SK-N-SH (cell line): ENCODE measurements at regions not wholly inside any gene's neighbourhood (a gene's known extent, or its start where the extent isn't known, plus 50 kb on each side); places are given as distances from the start of the nearest gene placed in this dataset.
A peak's percentile ranks its signal among the peaks of the same experiment; 100 is the strongest.

Experiments used
- CTCF ChIA-PET: fragments of 300-600, 350-600 bp; formaldehyde crosslinking; extraction: SDS; loops from one replicate; lab custom pipeline; 2021; lab: Yijun Ruan, JAX
- POLR2A ChIA-PET: fragments of 350-600 bp; sonication (Branson Sonifier 250); formaldehyde crosslinking; extraction: SDS; loops from one replicate; lab custom pipeline; 2020; ENCODE audit warnings: antibody characterized with exemption, inconsistent platforms; lab: Yijun Ruan, JAX
- DNase-seq: peaks from one replicate; pipeline ENCODE4 v3.0.0; 2012
- H2AFZ ChIP-seq: fragments of 200-600 bp; sonication (generic); 2 replicates; pipeline ENCODE4 v1.8.1; 2016; ENCODE audit warnings: antibody characterized with exemption, mild to moderate bottlenecking, low read depth
- H3F3A ChIP-seq: fragments of 200-600 bp; sonication (generic); replicated peaks from 2 replicates; pipeline ENCODE3; 2016; ENCODE audit warnings: antibody characterized with exemption, mild to moderate bottlenecking; ENCODE audit not compliant: insufficient read depth
- H3K27ac ChIP-seq, 2 experiments: fragments of 200-500 bp in 1 of 2; fragments of 200-600 bp in 1 of 2; sonication (Bioruptor generic) in 1 of 2; sonication (generic), shearing (Covaris generic) in 1 of 2; 2 replicates each; pipeline versions ENCODE4 v1.5.1 to v1.6.1; 2014 to 2016; ENCODE audit warnings: low read depth in 2 of 2, inconsistent platforms in 1 of 2, low read length in 1 of 2, mild to moderate bottlenecking in 1 of 2, mixed read lengths in 1 of 2
- H3K27me3 ChIP-seq: fragments of 200-600 bp; sonication (generic), shearing (Covaris generic); 2 replicates; pipeline ENCODE4 v1.6.1; 2016; ENCODE audit warnings: mixed run types; ENCODE audit not compliant: insufficient read depth
- H3K36me3 ChIP-seq, 2 experiments: fragments of 200-500 bp in 1 of 2; fragments of 200-600 bp in 1 of 2; sonication (Bioruptor generic) in 1 of 2; sonication (generic) in 1 of 2; replicated peaks in 1 of 2; 2 replicates each; pipeline versions ENCODE3 to v1.5.1; 2014 to 2016; ENCODE audit warnings: low read length in 1 of 2, mild to moderate bottlenecking in 1 of 2; ENCODE audit not compliant: insufficient read depth in 2 of 2, control insufficient read depth in 1 of 2
- H3K4me1 ChIP-seq, 2 experiments: fragments of 200-500 bp in 1 of 2; fragments of 200-600 bp in 1 of 2; sonication (Bioruptor generic) in 1 of 2; sonication (generic), shearing (Covaris generic) in 1 of 2; 2 replicates each; pipeline versions ENCODE4 v1.5.1 to v1.6.1; 2014 to 2016; ENCODE audit warnings: low read depth in 1 of 2, low read length in 1 of 2, mixed run types in 1 of 2; ENCODE audit not compliant: insufficient read depth in 2 of 2, control insufficient read depth in 1 of 2
- H3K4me2 ChIP-seq: fragments of 200-600 bp; sonication (generic), shearing (Covaris generic); 2 replicates; pipeline ENCODE4 v1.6.1; 2017; ENCODE audit warnings: mixed run types
- H3K4me3 ChIP-seq, 2 experiments: fragments of 200-500 bp in 1 of 2; fragments of 200-600 bp in 1 of 2; sonication (Bioruptor generic) in 1 of 2; sonication (generic), shearing (Covaris generic) in 1 of 2; 2 replicates each; pipeline versions ENCODE4 v1.5.1 to v1.8.1; 2014 to 2016; ENCODE audit warnings: low read depth in 2 of 2, inconsistent platforms in 1 of 2, low read length in 1 of 2, mild to moderate bottlenecking in 1 of 2, mixed read lengths in 1 of 2, moderate library complexity in 1 of 2
- H3K79me2 ChIP-seq: fragments of 200-600 bp; sonication (generic); 2 replicates; pipeline ENCODE4 v1.8.1; 2017; ENCODE audit warnings: mild to moderate bottlenecking; ENCODE audit not compliant: insufficient read depth
- H3K9ac ChIP-seq: fragments of 200-600 bp; sonication (generic); 2 replicates; pipeline ENCODE4 v1.6.1; 2017; ENCODE audit warnings: mixed run types
- H3K9me2 ChIP-seq: fragments of 200-600 bp; sonication (generic); 2 replicates; pipeline ENCODE4 v1.6.1; 2017; ENCODE audit warnings: mixed run types
- H3K9me3 ChIP-seq: fragments of 200-600 bp; sonication (generic); 2 replicates; pipeline ENCODE4 v1.6.1; 2017; ENCODE audit warnings: mixed run types, mild to moderate bottlenecking, moderate library complexity
- H4K20me1 ChIP-seq: fragments of 200-600 bp; sonication (generic); 2 replicates; pipeline ENCODE4 v1.6.1; 2017; ENCODE audit warnings: mild to moderate bottlenecking, mixed run types; ENCODE audit not compliant: insufficient read depth
- ELF1 ChIP-seq: IDR thresholded peaks from 2 replicates; pipeline ENCODE4 v1.4.0; 2012
- FOSL2 ChIP-seq: IDR thresholded peaks from 2 replicates; pipeline ENCODE4 v1.4.0; 2012; ENCODE audit warnings: low read depth, mild to moderate bottlenecking, moderate library complexity, borderline replicate concordance
- GABPA ChIP-seq: IDR thresholded peaks from 2 replicates; pipeline ENCODE4 v1.4.0; 2012; ENCODE audit warnings: low read depth, mild to moderate bottlenecking
- MEF2A ChIP-seq: IDR thresholded peaks from 2 replicates; pipeline ENCODE4 v1.4.0; 2012; ENCODE audit warnings: low read depth, borderline replicate concordance
- NRF1 ChIP-seq: IDR thresholded peaks from 2 replicates; pipeline ENCODE4 v1.6.1; 2012; ENCODE audit warnings: low read depth, mild to moderate bottlenecking, low read length
- RAD21 ChIP-seq: IDR thresholded peaks from 2 replicates; pipeline ENCODE4 v1.6.1; 2012; ENCODE audit warnings: mild to moderate bottlenecking, low read length
- SIN3A ChIP-seq: IDR thresholded peaks from 2 replicates; pipeline ENCODE4 v1.6.1; 2012; ENCODE audit warnings: low read depth, mild to moderate bottlenecking, low read length, moderate library complexity, borderline replicate concordance
- TEAD4 ChIP-seq: IDR thresholded peaks from 2 replicates; pipeline ENCODE4 v1.4.0; 2012; ENCODE audit warnings: mild to moderate bottlenecking, borderline replicate concordance; ENCODE audit not compliant: insufficient read depth
- WGBS: methylation state at CpG from one replicate; pipeline ENCODE4 v1.1.6; 2017; ENCODE audit warnings: low lambda C conversion rate; 5-methylcytosine and 5-hydroxymethylcytosine counted together
- TF ChIP-seq, protein P1 (sequence below): fragments of 200-600 bp; sonication (generic); IDR thresholded peaks from 2 replicates; pipeline ENCODE4 v1.6.1; 2017; ENCODE audit warnings: antibody characterized with exemption, mild to moderate bottlenecking, moderate library complexity
- TF ChIP-seq, protein P2 (sequence below): IDR thresholded peaks from 2 replicates; pipeline ENCODE4 v1.6.1; 2012; ENCODE audit warnings: mild to moderate bottlenecking, low read depth, low read length, moderate library complexity
- TF ChIP-seq, protein P3 (sequence below): fragments of 150-350 bp; IDR thresholded peaks from 2 replicates; pipeline ENCODE4 v1.6.1; 2016; ENCODE audit warnings: mild to moderate bottlenecking, low read depth, low read length
- TF ChIP-seq, protein P4 (sequence below): IDR thresholded peaks from 2 replicates; pipeline ENCODE4; 2012
- TF ChIP-seq, protein P5 (sequence below): IDR thresholded peaks from 2 replicates; pipeline ENCODE4 v1.4.0; 2012; ENCODE audit warnings: low read depth, borderline replicate concordance

DNA sequence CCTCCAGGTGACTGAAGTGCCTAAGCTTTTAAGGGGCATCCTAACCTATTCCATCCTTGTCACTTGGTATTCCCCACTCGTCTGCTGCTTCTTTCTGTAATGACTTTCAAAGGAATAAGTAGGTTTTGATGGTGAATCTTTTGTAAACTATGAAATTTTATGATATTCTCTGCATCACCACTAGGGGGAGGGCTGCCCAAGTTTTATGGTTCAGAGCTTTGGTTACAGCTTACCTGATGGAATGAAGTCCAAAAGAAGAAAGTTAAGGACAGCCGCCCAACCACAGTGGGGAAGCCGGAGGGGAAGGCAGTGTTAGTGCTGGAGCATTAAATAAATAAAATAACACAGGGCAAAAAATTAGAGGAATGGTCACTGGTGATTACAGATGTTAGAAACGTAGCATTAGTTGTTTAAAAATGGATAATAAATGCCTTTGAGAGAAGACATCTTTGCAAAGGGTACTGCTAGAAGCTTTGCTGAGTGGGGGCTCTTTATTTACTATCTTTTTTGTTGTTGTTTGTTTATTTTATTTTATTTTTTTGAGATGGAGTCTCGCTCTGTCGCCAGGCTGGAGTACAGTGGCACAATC, 204.9 kb downstream of the GBA3 start:
- Histone ChIP-seq H3K9me3 (no peaks in the 10 kb centered on the region), H4K20me1 (no peaks in the 10 kb centered on the region), H3K4me1 (no peaks in the 10 kb centered on the region), H3K9ac (no peak overlapping the region), H3K27me3 (no peaks in the 10 kb centered on the region), H3F3A (no peaks in the 10 kb centered on the region), H3K36me3 (no peaks in the 10 kb centered on the region), H2AFZ (no peak overlapping the region), H3K4me3 (no peak overlapping the region; a peak in 1 of 4 replicates), H3K4me2 (no peak overlapping the region), H3K79me2 (no peaks in the 10 kb centered on the region), H3K27ac (no peak overlapping the region), H3K9me2 (no peaks in the 10 kb centered on the region)
- POLR2A ChIA-PET = no interaction called here
- DNase-seq = peak; percentile 30
- CTCF ChIA-PET = interaction anchor here (0.5 to 3.0 kb wide), 27 partner anchors 8 to 1522 kb away, joined by 3 to 16 read pairs (median 4); no protein-coding TSS in a partner anchor
- WGBS = 4% methylated on average over 6 of the region's 6 CpGs
- TF ChIP-seq MEF2A (no peak), RAD21 (peak; percentile 43)
- TF ChIP-seq, protein P1, sequence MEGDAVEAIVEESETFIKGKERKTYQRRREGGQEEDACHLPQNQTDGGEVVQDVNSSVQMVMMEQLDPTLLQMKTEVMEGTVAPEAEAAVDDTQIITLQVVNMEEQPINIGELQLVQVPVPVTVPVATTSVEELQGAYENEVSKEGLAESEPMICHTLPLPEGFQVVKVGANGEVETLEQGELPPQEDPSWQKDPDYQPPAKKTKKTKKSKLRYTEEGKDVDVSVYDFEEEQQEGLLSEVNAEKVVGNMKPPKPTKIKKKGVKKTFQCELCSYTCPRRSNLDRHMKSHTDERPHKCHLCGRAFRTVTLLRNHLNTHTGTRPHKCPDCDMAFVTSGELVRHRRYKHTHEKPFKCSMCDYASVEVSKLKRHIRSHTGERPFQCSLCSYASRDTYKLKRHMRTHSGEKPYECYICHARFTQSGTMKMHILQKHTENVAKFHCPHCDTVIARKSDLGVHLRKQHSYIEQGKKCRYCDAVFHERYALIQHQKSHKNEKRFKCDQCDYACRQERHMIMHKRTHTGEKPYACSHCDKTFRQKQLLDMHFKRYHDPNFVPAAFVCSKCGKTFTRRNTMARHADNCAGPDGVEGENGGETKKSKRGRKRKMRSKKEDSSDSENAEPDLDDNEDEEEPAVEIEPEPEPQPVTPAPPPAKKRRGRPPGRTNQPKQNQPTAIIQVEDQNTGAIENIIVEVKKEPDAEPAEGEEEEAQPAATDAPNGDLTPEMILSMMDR = peak; percentile 90
- TF ChIP-seq, protein P2, sequence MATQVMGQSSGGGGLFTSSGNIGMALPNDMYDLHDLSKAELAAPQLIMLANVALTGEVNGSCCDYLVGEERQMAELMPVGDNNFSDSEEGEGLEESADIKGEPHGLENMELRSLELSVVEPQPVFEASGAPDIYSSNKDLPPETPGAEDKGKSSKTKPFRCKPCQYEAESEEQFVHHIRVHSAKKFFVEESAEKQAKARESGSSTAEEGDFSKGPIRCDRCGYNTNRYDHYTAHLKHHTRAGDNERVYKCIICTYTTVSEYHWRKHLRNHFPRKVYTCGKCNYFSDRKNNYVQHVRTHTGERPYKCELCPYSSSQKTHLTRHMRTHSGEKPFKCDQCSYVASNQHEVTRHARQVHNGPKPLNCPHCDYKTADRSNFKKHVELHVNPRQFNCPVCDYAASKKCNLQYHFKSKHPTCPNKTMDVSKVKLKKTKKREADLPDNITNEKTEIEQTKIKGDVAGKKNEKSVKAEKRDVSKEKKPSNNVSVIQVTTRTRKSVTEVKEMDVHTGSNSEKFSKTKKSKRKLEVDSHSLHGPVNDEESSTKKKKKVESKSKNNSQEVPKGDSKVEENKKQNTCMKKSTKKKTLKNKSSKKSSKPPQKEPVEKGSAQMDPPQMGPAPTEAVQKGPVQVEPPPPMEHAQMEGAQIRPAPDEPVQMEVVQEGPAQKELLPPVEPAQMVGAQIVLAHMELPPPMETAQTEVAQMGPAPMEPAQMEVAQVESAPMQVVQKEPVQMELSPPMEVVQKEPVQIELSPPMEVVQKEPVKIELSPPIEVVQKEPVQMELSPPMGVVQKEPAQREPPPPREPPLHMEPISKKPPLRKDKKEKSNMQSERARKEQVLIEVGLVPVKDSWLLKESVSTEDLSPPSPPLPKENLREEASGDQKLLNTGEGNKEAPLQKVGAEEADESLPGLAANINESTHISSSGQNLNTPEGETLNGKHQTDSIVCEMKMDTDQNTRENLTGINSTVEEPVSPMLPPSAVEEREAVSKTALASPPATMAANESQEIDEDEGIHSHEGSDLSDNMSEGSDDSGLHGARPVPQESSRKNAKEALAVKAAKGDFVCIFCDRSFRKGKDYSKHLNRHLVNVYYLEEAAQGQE = no peak

DNA sequence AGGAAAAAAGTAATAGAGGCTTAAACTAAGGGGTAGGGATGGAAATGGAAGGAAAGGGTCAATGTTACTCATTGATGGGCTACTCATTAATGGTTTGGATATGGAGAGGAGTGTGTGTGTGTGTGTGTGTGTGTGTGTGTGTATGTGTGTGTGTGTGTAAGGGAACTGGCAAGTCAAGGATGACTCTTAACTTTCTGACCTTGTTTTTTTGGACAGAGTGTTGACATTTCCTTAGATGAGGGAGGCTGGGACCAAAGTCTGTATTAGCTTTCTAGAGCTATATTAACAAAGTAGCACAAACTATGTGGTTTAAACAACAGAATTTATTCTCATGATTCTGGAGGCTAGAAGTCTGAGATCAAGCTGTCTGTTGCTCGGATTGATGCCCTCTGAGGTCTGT, 202.7 kb downstream of the GBA3 start:
- Histone ChIP-seq H3K4me1 (no peaks in the 10 kb centered on the region), H3K4me2 (no peak overlapping the region), H3K79me2 (no peaks in the 10 kb centered on the region), H3K9ac (no peak overlapping the region), H3K9me2 (no peaks in the 10 kb centered on the region), H3K27me3 (no peaks in the 10 kb centered on the region), H3K9me3 (no peaks in the 10 kb centered on the region), H3K36me3 (no peaks in the 10 kb centered on the region), H3F3A (no peaks in the 10 kb centered on the region), H2AFZ (no peak overlapping the region), H3K27ac (no peak overlapping the region), H4K20me1 (no peaks in the 10 kb centered on the region), H3K4me3 (no peak overlapping the region)
- 0% methylated on average over 1 of the region's 1 CpG for WGBS
- no peak for DNase-seq
- TF ChIP-seq, protein P3, sequence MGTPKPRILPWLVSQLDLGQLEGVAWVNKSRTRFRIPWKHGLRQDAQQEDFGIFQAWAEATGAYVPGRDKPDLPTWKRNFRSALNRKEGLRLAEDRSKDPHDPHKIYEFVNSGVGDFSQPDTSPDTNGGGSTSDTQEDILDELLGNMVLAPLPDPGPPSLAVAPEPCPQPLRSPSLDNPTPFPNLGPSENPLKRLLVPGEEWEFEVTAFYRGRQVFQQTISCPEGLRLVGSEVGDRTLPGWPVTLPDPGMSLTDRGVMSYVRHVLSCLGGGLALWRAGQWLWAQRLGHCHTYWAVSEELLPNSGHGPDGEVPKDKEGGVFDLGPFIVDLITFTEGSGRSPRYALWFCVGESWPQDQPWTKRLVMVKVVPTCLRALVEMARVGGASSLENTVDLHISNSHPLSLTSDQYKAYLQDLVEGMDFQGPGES = no peak
- TF ChIP-seq, protein P4, sequence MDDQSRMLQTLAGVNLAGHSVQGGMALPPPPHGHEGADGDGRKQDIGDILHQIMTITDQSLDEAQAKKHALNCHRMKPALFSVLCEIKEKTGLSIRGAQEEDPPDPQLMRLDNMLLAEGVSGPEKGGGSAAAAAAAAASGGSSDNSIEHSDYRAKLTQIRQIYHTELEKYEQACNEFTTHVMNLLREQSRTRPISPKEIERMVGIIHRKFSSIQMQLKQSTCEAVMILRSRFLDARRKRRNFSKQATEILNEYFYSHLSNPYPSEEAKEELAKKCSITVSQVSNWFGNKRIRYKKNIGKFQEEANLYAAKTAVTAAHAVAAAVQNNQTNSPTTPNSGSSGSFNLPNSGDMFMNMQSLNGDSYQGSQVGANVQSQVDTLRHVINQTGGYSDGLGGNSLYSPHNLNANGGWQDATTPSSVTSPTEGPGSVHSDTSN = no peak
- TF ChIP-seq FOSL2 (no peak), ELF1 (no peak), GABPA (no peak), SIN3A (no peak), TEAD4 (no peak), NRF1 (no peak)
- TF ChIP-seq, protein P5, sequence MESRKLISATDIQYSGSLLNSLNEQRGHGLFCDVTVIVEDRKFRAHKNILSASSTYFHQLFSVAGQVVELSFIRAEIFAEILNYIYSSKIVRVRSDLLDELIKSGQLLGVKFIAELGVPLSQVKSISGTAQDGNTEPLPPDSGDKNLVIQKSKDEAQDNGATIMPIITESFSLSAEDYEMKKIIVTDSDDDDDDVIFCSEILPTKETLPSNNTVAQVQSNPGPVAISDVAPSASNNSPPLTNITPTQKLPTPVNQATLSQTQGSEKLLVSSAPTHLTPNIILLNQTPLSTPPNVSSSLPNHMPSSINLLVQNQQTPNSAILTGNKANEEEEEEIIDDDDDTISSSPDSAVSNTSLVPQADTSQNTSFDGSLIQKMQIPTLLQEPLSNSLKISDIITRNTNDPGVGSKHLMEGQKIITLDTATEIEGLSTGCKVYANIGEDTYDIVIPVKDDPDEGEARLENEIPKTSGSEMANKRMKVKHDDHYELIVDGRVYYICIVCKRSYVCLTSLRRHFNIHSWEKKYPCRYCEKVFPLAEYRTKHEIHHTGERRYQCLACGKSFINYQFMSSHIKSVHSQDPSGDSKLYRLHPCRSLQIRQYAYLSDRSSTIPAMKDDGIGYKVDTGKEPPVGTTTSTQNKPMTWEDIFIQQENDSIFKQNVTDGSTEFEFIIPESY = no peak
- POLR2A ChIA-PET = no interaction called here
- CTCF ChIA-PET = no interaction called here
